NCI-H2081 (cell line): ENCODE measurements at regions not wholly inside any gene's neighbourhood (a gene's known extent, or its start where the extent isn't known, plus 50 kb on each side); places are given as distances from the start of the nearest gene placed in this dataset.
"Not testable (repeated sequence)": the region's sequence is repeated elsewhere in the genome, so short reads cannot be mapped to it uniquely, and the experiment has no call there.

Experiments
- DNase-seq, 2 experiments: peaks; one replicate each; lab custom pipeline; 2025; lab: John Stamatoyannopoulos, UW

- no peak for DNase-seq
Measured at GRCh38 chr3:73179601-73180000, 118.1 kb downstream of the EBLN2 start.

DNA sequence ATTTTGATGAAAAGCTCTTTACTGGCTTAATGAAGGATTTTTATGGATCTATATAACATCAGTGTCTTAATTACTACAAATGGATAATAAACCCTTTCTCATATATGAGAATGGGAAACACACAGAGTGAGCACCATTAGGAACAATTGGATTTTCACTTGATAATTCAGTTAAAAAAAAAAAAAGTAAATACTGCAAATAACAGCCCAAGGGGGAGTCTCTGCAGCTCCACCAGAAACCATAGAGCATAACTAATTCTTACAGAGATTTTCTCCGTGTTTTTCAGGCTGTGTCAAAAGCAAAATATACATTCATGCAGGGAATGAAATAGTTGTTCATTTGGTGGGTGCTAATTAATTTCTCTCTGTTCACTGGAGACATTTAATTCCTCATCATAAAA lies 125.3 kb downstream of the EBLN2 start:
- no peak for DNase-seq

- DNase-seq, result no peak
Measured at GRCh38 chr3:73187328-73187727, 125.9 kb downstream of the EBLN2 start.

DNA sequence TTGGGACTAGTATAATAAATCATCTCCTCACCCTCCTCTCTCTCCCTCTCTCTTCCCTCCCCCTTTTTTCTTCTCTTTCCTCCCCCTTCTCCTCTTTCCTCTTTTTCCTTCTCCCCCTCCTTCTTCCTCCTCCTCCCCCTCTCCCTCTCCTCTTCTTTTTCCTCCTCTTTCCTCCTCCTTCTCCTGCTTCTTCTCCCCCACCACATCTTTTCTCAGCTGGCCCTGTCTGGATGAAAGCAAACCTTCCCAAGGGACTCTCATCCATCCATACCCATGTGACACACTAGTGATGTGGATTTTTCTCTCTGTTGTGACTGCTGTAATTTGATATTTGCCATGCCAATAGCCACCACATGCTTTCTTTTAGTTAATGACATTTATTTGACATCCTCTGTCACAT lies 127.2 kb downstream of the EBLN2 start:
- peak in 1 of 2 experiments; percentile 28 for DNase-seq

GRCh38 chr3:73192036-73192738 lies 130.7 kb downstream of the EBLN2 start:
- DNase-seq, result no peak

DNA sequence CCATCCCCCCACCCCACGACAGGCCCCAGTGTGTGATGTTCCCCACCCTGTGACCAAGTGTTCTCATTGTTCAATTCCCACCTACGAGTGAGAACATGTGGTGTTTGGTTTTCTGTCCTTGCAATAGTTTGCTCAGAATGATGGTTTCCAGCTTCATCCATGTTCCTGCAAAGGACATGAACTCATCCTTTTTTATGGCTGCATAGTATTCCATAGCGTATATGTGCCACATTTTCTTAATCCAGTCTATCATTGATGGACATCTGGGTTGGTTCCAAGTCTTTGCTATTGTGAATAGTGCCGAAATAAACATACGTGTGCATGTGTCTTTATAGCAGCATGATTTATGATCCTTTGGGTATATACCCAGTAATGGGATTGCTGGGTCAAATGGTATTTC lies 132.5 kb downstream of the EBLN2 start:
- DNase-seq, result not testable (repeated sequence)

GRCh38 chr3:73197187-73197586 lies 135.7 kb downstream of the EBLN2 start:
- DNase-seq, result no peak

- DNase-seq, result no peak
Measured at GRCh38 chr3:73203101-73203500, 141.6 kb downstream of the EBLN2 start.

GRCh38 chr3:73203633-73204032 lies 142.2 kb downstream of the EBLN2 start:
- DNase-seq, result no peak

DNA sequence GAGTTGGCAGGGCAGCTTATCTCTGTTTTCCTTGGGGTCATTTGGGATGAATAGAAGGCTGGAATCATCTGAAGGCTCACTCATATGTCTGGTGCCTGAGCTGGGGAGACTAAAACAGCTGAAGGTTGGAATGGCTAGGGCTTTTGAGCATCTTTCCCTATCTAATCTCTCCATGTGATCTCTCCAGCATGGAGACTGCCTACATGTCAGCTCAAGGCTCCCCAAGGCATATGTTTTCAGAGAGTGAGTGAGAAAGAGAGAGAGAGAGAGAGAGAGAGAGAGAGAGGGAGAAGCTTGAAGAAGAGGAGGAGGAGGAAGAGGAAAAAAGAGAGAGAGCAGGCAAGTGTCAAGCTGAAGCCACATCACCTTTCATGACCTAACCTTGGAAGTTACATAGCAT lies 143.4 kb downstream of the EBLN2 start:
- DNase-seq, result no peak

DNA sequence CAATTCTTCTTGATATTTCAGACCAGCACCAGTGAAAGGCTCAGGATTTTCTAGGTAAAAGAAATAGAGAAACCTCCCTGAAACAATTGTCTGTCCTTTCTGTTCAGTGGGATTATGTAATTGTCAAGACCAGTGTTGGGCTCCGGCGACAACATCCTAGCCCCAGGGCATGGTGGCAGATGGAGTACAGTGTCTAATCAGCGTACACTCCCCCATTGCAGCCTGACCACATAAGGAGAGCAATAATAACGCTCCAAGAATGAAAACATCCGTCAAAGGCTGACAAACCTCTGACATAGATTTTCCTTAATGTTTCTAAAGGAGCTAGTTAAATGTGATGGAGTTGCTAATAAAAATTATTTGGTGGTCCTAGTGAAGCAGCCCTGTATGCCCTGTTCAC lies 144.6 kb downstream of the EBLN2 start:
- no peak for DNase-seq

DNA sequence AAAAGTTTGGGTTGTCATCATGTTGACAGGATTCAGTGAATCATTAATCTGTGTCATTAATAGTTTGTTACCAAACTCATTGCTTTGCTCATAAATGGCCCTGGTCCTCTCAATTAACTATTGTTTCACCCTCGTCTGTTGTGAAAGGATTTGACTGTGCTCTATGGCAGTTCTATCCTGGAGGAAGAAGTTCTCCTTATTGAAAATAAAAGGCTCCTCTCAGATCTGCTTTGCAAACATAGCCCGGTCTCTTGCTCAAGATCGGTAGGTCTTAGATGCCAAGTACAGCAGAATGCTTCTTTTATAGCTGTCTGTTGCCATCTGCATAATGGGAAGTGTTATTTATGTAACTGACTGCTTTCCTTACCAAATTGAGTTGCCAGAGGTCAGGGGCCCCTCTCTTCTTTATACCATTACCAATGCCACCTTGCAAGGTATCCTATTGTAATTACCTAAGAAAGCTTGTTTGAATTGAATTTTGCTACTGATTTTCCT lies 146.5 kb downstream of the EBLN2 start:
- no peak for DNase-seq

GRCh38 chr3:73210759-73211158 lies 149.3 kb downstream of the EBLN2 start:
- peak in 1 of 2 experiments; percentile 4 for DNase-seq

GRCh38 chr3:73212683-73213082 lies 151.2 kb downstream of the EBLN2 start:
- no peak for DNase-seq

- DNase-seq, result no peak
Measured at GRCh38 chr3:73213896-73214295, 152.4 kb downstream of the EBLN2 start.

DNA sequence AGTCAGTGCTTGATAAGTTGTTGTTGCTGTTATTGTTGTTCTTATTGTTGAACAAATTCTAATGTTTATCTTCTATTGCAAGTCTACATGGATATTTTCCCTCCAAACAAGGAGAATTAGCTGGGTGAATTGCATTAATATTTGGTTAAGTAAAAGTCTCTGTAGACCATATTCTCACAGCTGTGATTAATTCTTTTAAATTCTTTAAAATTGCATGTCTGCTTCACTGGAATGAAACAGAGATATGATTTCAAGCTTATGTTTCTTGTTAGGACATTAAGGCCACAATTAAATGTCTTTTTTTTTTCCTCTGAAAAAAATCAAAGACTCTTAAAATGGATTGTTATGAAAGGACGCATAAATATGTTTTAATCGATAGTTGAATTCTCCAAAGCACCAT lies 153.4 kb downstream of the EBLN2 start:
- DNase-seq, result no peak

DNA sequence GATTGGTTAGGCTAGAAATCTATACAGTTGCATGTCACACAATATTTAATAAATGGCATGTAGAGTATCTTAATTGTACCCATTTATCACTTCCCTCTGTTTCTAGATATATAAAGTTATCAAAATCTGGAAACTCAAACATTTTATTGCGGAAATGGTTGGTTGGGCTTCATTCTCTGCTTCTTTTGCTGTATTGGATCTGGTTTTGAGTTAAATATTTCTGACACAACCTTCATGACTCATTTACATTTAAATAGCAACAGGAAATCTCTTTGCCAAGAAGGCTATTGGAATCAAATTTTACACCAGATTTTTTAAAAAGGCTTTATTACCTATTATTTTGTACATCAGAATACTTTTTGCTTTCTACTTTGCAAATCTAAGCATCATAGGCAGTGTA lies 153.8 kb downstream of the EBLN2 start:
- no peak for DNase-seq

- DNase-seq, result no peak
Measured at GRCh38 chr3:73215901-73216300, 154.4 kb downstream of the EBLN2 start.

- DNase-seq, result no peak
Measured at GRCh38 chr3:73216310-73216709, 154.9 kb downstream of the EBLN2 start.

DNA sequence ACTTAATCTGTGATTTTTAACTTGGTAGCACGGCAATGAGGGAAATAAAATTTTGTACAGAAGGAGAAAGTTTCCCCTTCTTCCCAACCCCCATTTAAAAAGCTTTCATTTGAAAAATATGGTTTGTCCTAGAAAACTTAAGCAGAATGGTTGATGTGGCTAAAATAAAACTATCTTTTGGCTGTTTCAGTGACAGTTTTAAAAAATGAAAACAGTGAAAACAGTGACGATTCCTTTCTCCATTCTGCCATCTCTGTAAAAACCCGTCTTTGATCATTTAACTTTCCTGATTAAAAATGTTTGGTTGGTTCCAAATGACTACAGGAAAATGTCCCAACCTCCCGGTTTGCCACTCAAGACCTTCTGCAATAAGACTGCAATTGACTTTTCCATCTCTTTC lies 160.7 kb downstream of the EBLN2 start:
- DNase-seq, result no peak

DNA sequence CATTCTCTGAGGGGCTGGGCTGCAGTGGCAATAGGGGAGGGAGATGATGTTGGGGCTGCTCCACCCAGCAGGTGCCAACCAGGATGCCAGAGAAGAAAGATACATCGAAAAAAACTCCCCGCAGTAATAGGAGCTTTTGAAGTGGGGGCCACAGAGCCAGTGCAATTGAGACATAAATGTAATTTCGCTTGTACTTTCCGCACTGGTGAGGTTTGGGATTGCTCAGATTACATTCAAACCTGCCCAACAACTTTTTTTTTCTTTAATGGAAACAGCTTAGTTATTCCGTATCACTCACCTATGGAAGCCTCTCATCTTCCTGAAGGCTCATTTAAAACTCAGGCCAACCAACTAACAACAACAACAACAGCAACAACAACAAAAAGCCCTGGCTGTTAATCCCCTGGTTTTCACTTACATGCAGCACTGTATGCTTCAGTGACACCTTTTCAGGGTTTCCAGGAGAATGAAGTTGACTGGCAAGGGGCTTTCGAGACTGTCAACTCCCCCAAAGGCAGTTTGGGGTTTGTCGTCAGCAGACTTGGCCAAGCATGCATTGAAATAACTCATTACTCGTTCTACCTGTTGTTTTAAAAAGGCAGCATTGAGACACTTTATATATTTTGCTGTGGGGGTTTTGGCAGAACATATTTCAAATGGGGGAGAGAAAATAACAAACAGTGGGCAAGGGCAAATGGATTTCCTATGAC lies 163.8 kb downstream of the EBLN2 start:
- no peak for DNase-seq

- no peak for DNase-seq
Measured at GRCh38 chr3:73225991-73226390, 164.5 kb downstream of the EBLN2 start.

GRCh38 chr3:73228000-73228399 lies 166.5 kb downstream of the EBLN2 start:
- no peak for DNase-seq

DNA sequence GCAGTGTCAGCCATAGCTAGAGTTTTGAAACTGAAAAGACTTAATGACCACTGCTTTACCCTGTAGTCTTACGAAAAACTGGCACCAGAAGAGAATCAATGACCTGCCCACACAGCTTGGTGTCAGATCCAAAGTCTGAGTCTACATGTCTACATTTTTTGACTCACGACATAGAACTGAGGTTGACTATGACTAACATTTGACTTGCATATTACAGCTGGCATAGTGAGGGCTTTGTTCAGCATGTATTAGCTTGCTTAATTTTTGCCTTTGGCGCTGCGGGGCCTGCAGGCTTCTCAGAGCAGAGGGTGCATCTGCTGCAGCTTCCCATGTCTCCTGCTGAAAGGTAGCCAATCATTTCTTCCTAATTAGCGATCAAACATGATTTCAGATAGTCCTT lies 167.0 kb downstream of the EBLN2 start:
- no peak for DNase-seq
